ENCODE measurements at regions not wholly inside any gene's neighbourhood (a gene's known extent, or its start where the extent isn't known, plus 50 kb on each side); places are given as distances from the start of the nearest gene placed in this dataset.
"Not testable (repeated sequence)": the region's sequence is repeated elsewhere in the genome, so short reads cannot be mapped to it uniquely, and the experiment has no call there.

DNA sequence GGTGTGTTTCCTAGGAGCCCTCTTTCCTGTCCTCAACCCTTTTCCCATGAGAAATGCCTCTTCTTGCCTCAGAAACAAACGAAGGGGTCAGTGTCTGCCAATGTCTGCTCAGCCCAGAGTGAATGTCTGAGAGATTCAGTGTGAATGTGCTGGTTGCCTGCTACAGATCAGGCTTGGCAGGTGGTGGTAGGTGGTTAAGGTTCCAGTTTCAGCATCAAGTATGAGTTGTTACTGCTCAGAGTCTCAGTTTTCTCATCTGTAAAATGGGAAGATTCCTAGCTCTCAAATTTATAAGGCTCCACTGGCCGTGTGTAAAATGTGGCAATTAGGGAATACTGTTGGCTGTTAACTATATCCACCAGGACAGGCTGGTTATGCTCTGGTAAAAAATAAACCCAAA, 96.3 kb upstream of the PLGLB2 start:
- TF ChIP-seq EZH2 (IDR thresholded peaks at IDR 0.05; ENCODE audit: insufficient read depth, poor library complexity, severe bottlenecking); EZH2phosphoT487 (IDR thresholded peaks at IDR 0.05; ENCODE audit: insufficient read depth, low read depth): not testable (repeated sequence)
